ENCODE measurements at regions not wholly inside any gene's neighbourhood (a gene's known extent, or its start where the extent isn't known, plus 50 kb on each side); places are given as distances from the start of the nearest gene placed in this dataset.
"Not testable (repeated sequence)": the region's sequence is repeated elsewhere in the genome, so short reads cannot be mapped to it uniquely, and the experiment has no call there.

DNA sequence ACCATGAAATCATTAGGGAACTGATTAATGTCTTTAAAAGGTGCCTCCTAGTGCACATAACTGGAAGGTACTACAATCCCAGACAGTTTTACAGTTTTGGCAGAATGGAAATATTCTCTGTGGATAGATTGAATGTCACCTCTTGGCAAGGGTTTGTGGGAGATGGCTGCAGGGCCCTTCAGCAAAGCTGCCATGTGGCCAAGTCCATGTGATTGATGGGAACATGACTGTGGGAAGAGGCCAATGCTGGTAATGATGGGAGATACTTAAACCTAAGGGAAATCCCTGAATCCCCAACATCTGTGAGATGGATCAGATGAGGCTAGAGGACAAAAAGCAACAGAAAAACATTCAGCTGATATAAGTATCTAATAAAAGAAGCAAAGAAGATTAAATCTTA is 493.7 kb downstream of the MAGEE1 start:
- no peak for TF ChIP-seq CTCF (IDR thresholded peaks at IDR 0.05; ENCODE audit: low read depth, low read length)
- in situ Hi-C loops (cut with HindIII; ENCODE audit: low sequenced_read_pairs) = no loop called here

DNA sequence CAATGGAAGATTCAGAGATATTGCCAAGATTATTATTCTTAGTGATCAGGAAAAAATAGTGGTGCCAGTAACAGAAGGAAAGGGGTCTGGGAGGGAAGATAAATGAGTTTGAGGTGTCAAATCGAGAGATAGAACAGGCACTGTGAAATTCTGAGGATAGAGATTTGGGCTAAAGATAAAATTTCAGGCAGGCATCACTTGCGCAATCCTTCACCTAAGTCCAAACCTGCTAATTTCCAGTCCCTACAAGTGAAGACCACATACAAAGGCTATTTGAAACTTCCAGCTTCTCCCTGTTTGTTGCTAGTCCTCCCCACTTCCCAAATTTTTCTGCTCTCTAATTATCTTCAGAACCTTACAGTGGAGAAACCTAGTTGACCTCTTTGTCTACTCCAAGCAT is 494.6 kb downstream of the MAGEE1 start:
- DNase-seq (ENCODE audit: low read depth, low spot score) = no peak
- TF ChIP-seq CTCF (IDR thresholded peaks at IDR 0.05; ENCODE audit: low read depth, low read length) = no peak
- no peak overlapping the region for H3K4me3 ChIP-seq (ENCODE audit: low read depth, low read length)
- in situ Hi-C loops (cut with HindIII; ENCODE audit: low sequenced_read_pairs) = no loop called here

More for the DNA sequence above, 493.7 kb downstream of the MAGEE1 start:
- DNase-seq (ENCODE audit: low read depth, low spot score) = no peak
- no peak overlapping the region for H3K4me3 ChIP-seq (ENCODE audit: low read depth, low read length)

DNA sequence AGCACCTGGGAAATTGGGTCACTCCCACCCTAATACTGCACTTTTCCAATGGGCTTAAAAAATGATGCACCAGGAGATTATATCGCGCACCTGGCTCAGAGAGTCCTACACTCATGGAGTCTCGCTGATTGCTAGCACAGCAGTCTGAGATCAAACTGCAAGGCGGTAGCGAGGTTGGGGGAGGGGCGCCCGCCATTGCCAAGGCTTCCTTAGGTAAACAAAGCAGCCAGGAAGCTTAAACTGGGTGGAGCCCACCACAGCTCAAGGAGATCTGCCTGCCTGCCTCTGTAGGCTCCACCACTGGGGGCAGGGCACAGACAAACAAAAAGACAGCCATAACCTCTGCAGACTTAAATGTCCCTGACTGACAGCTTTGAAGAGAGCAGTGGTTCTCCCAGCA is 497.1 kb downstream of the MAGEE1 start:
- DNase-seq (ENCODE audit: low read depth, low spot score); in situ Hi-C loops (cut with HindIII; ENCODE audit: low sequenced_read_pairs); H3K4me3 ChIP-seq (ENCODE audit: low read depth, low read length): not testable (repeated sequence)

DNA sequence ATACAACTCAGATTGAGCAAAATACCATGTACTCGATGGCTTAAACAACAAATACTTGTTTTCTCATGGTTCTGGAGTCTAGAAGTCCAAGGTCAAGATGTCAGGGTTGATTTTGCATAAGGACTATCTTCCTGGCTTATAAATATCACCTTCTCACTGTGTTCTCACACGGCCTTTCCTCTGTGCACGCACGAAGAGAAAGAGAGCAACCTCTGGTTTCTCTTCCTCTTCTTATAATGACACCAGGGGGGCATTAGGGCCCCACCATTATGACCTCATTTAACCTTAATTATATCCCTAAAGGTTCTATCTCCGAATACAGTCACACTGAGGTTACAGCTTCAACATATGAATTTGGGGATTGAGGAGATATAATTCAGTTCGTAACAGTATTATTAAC is 504.0 kb downstream of the MAGEE1 start:
- no peak for DNase-seq (ENCODE audit: low read depth, low spot score)
- in situ Hi-C loops (cut with HindIII; ENCODE audit: low sequenced_read_pairs) = no loop called here
- TF ChIP-seq CTCF (IDR thresholded peaks at IDR 0.05; ENCODE audit: low read depth, low read length) = no peak
- H3K4me3 ChIP-seq (ENCODE audit: low read depth, low read length) = no peak overlapping the region

- no peak for TF ChIP-seq CTCF (IDR thresholded peaks at IDR 0.05; ENCODE audit: low read depth, low read length)
- in situ Hi-C loops (cut with HindIII; ENCODE audit: low sequenced_read_pairs) = no loop called here
- no peak for DNase-seq (ENCODE audit: low read depth, low spot score)
- H3K4me3 ChIP-seq (ENCODE audit: low read depth, low read length) = no peak overlapping the region
Measured at GRCh38 chrX:76957485-76957884, 489.7 kb upstream of the FGF16 start.

DNA sequence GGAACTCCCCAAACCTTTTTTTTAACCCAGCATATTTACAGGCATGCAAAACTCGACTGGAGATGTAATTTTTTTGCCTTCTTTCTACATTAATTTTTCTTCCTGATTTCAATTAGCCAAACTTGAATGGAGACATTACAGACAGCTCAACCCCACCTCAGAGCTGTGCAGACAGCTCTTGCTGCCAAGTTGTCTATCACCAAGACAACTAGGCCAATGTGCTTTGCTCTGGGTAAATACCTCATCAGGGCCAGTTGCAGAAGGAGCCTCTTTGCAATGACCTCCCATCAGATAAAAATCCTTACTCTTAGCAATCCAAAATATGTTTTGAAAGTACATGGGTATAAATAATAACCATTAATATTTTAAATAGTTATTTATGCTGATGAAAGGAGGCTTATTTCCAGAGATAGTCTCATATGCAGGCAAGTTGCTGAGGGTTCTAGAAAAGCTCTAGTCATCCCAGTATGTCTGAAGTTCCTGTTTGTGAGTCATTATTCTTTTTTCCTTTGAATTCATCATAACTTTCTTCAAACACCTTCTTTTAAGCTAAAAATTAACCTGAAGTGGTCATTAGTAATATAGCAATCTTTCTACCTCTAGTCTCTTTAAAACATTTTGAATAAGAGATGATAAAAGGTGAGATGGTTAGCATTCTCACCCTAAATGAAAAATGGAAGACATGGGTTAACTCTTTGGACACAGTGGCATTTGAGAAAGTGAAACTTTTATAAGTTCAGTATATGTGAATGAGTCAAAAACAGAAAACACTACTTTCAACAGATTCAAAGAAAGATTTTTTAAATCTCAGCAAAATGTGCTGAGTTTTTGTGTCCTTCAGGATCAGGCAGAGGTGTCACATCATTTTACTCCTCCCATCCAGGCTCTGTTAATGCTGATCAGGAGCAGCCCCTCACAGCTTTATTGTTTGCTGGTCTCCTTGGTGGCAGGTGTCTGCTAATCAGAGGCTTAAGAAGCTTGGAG is 475.5 kb upstream of the FGF16 start:
- in situ Hi-C loops (cut with HindIII; ENCODE audit: low sequenced_read_pairs) = no loop called here
- no peak overlapping the region for H3K4me3 ChIP-seq (ENCODE audit: low read depth, low read length)
- no peak for DNase-seq (ENCODE audit: low read depth, low spot score)
- TF ChIP-seq CTCF (IDR thresholded peaks at IDR 0.05; ENCODE audit: low read depth, low read length) = no peak

DNA sequence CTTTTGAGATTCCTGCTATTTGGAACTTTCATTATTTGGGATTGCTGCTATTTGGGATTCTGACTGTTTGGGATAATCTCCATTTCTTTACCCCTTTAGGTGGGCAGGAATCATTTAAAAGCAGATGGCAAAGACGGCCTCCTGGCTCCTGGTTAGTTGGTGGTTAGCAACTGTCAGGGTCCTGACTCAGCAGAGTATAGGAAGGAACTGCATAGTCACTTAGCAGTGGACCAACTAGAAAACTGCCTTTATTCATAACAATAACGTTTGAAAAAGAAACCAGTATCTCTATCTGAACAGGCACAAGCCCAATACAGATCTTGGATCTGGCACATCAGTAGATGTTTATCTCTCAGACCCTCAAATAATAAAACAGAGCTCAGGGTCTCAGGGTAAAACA is 469.7 kb upstream of the FGF16 start:
- no peak overlapping the region for H3K4me3 ChIP-seq (ENCODE audit: low read depth, low read length)
- in situ Hi-C loops (cut with HindIII; ENCODE audit: low sequenced_read_pairs) = no loop called here
- DNase-seq (ENCODE audit: low read depth, low spot score) = no peak
- TF ChIP-seq CTCF (IDR thresholded peaks at IDR 0.05; ENCODE audit: low read depth, low read length) = no peak

Data from astrocyte of the spinal cord (primary cell).